GM18520 (cell line): ENCODE measurements at regions not wholly inside any gene's neighbourhood (a gene's known extent, or its start where the extent isn't known, plus 50 kb on each side); places are given as distances from the start of the nearest gene placed in this dataset.

Experiments used
- ATAC-seq: cut with Tn5 transposase; IDR thresholded peaks from one replicate; pipeline ENCODE4 v1.9.1; 2021; ENCODE audit not compliant: unreplicated experiment

- no peak for ATAC-seq
Observed at GRCh38 chr12:87930033-87930432, 99.2 kb downstream of the C12orf50 start.

GRCh38 chr12:87929346-87929745, 99.9 kb downstream of the C12orf50 start:
- ATAC-seq: no peak

GRCh38 chr12:87928031-87928430, 101.2 kb downstream of the C12orf50 start:
- ATAC-seq: no peak

GRCh38 chr12:87925021-87925420, 104.2 kb downstream of the C12orf50 start:
- no peak for ATAC-seq

- no peak for ATAC-seq
Observed at GRCh38 chr12:87924149-87924548, 105.1 kb downstream of the C12orf50 start.

GRCh38 chr12:87923361-87923760, 105.8 kb downstream of the C12orf50 start:
- no peak for ATAC-seq

- ATAC-seq: no peak
Observed at GRCh38 chr12:87922736-87923135, 106.5 kb downstream of the C12orf50 start.

- no peak for ATAC-seq
Observed at GRCh38 chr12:87921621-87922020, 107.6 kb downstream of the C12orf50 start.

GRCh38 chr12:87920139-87920538, 109.1 kb downstream of the C12orf50 start:
- no peak for ATAC-seq

- no peak for ATAC-seq
Observed at GRCh38 chr12:87901457-87901856, 127.7 kb downstream of the C12orf50 start.

GRCh38 chr12:87897662-87898061, 131.5 kb downstream of the C12orf50 start:
- no peak for ATAC-seq

- ATAC-seq: no peak
Observed at GRCh38 chr12:87883806-87884205, 145.4 kb downstream of the C12orf50 start.

- no peak for ATAC-seq
Observed at GRCh38 chr12:87879141-87879540, 150.1 kb downstream of the C12orf50 start.

- ATAC-seq: no peak
Observed at GRCh38 chr12:87870493-87871460, 158.4 kb downstream of the C12orf50 start.

- ATAC-seq: no peak
Observed at GRCh38 chr12:87870061-87870460, 159.1 kb downstream of the C12orf50 start.

GRCh38 chr12:87866578-87867292, 162.5 kb downstream of the C12orf50 start:
- ATAC-seq: no peak

GRCh38 chr12:87861791-87862190, 167.4 kb downstream of the C12orf50 start:
- no peak for ATAC-seq

GRCh38 chr12:87853448-87854003, 175.7 kb downstream of the C12orf50 start:
- ATAC-seq: no peak

- no peak for ATAC-seq
Observed at GRCh38 chr12:87849074-87849473, 180.1 kb downstream of the C12orf50 start.

GRCh38 chr12:87848248-87848868, 180.8 kb downstream of the C12orf50 start:
- peak; percentile 50 for ATAC-seq

- ATAC-seq: no peak
Observed at GRCh38 chr12:87847147-87847546, 182.1 kb downstream of the C12orf50 start.
